Esophagus squamous epithelium (tissue), 4 donors: ENCODE measurements at regions not wholly inside any gene's neighbourhood (a gene's known extent, or its start where the extent isn't known, plus 50 kb on each side); places are given as distances from the start of the nearest gene placed in this dataset.

ENCODE experiments used
- CTCF ChIP-seq, 6 experiments: fragments of 450-650 bp in 4 of 6; fragments of 200-600 bp in 2 of 6; sonication (generic) in 2 of 6; IDR thresholded peaks; one replicate each; pipeline ENCODE4 v1.5.1; 2016 to 2019; ENCODE audit warnings: antibody characterized with exemption in 6 of 6, mild to moderate bottlenecking in 4 of 6, moderate library complexity in 4 of 6
- POLR2A ChIP-seq, 4 donors: fragments of 450-650 bp; IDR thresholded peaks; one replicate each; pipeline ENCODE4 v1.6.1; 2017; ENCODE audit warnings: antibody characterized with exemption in 4 of 4, mild to moderate bottlenecking in 4 of 4, moderate library complexity in 3 of 4

GRCh38 chr7:28312948-28313347 lies 99.4 kb upstream of the CREB5 start:
- TF ChIP-seq CTCF (IDR thresholded peaks at IDR 0.05): no peak
- TF ChIP-seq POLR2A (IDR thresholded peaks at IDR 0.05): no peak
